K562 (cell line): ENCODE measurements at regions not wholly inside any gene's neighbourhood (a gene's known extent, or its start where the extent isn't known, plus 50 kb on each side); places are given as distances from the start of the nearest gene placed in this dataset.

ENCODE experiments used
- CREB1 ChIP-seq, 2 experiments: sonication (generic) in 1 of 2; formaldehyde crosslinking in 1 of 2; IDR thresholded peaks; 2 replicates each; pipeline versions ENCODE4 v1.6.1 to v1.8.0; 2012 to 2022; ENCODE audit warnings: inconsistent platforms in 1 of 2, mild to moderate bottlenecking in 1 of 2, missing genetic modification reagents in 1 of 2, moderate library complexity in 1 of 2
- MAX ChIP-seq: sonication (generic); formaldehyde crosslinking; IDR thresholded peaks from 2 replicates; pipeline ENCODE4 v1.9.0; 2022; ENCODE audit warnings: mild to moderate bottlenecking, missing genetic modification reagents
- NBN ChIP-seq: fragments of 450-650 bp; IDR thresholded peaks from 2 replicates; pipeline ENCODE4 v1.6.1; 2016; ENCODE audit warnings: low read depth, mild to moderate bottlenecking
- PATZ1 ChIP-seq: fragments of 250-450 bp; sonication (Bioruptor Pico); IDR thresholded peaks from 2 replicates; pipeline ENCODE4 v1.5.0; 2020; ENCODE audit warnings: mild to moderate bottlenecking, borderline replicate concordance
- PHB2 ChIP-seq: fragments of 450-650 bp; IDR thresholded peaks from 2 replicates; pipeline ENCODE4 v1.6.1; 2017; ENCODE audit warnings: low read depth
- RBM17 ChIP-seq: fragments of 200-400 bp; formaldehyde crosslinking; IDR thresholded peaks from 2 replicates; pipeline ENCODE4 v1.6.1; 2017; ENCODE audit warnings: low read depth, mild to moderate bottlenecking, low read length, borderline replicate concordance
- TBL1XR1 ChIP-seq, 2 experiments: IDR thresholded peaks; 2 replicates each; pipeline ENCODE4 v1.6.1; 2012; ENCODE audit warnings: improper control_type of control experiment in 2 of 2, low read length in 2 of 2, mild to moderate bottlenecking in 1 of 2
- TF ChIP-seq, protein P1 (sequence below), 3 experiments: IDR thresholded peaks in 2 of 3; conservative IDR thresholded peaks in 1 of 3; 2 replicates each; pipeline ENCODE4 v1.5.1; 2011 to 2012; ENCODE audit warnings: low read length in 3 of 3, mild to moderate bottlenecking in 3 of 3, control low read depth in 2 of 3, improper control_type of control experiment in 1 of 3, inconsistent platforms in 1 of 3, low read depth in 1 of 3, mixed read lengths in 1 of 3, moderate library complexity in 1 of 3; ENCODE audit not compliant: insufficient read depth in 2 of 3
- TF ChIP-seq, protein P2 (sequence below): sonication (generic); formaldehyde crosslinking; IDR thresholded peaks from 2 replicates; pipeline ENCODE4 v1.8.0; 2022; ENCODE audit warnings: mild to moderate bottlenecking, missing genetic modification reagents

GRCh38 chr4:114077610-114078009 lies 98.2 kb upstream of the ARSJ start:
- TF ChIP-seq, protein P1, sequence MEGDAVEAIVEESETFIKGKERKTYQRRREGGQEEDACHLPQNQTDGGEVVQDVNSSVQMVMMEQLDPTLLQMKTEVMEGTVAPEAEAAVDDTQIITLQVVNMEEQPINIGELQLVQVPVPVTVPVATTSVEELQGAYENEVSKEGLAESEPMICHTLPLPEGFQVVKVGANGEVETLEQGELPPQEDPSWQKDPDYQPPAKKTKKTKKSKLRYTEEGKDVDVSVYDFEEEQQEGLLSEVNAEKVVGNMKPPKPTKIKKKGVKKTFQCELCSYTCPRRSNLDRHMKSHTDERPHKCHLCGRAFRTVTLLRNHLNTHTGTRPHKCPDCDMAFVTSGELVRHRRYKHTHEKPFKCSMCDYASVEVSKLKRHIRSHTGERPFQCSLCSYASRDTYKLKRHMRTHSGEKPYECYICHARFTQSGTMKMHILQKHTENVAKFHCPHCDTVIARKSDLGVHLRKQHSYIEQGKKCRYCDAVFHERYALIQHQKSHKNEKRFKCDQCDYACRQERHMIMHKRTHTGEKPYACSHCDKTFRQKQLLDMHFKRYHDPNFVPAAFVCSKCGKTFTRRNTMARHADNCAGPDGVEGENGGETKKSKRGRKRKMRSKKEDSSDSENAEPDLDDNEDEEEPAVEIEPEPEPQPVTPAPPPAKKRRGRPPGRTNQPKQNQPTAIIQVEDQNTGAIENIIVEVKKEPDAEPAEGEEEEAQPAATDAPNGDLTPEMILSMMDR (IDR thresholded peaks at IDR 0.05 in 2 of 3, conservative IDR thresholded peaks at IDR 0.05 in 1 of 3; ENCODE audit: insufficient read depth in 2 of 3, low read depth in 1 of 3, low read length in 3 of 3) = no peak
- TF ChIP-seq MAX (CRISPR knock-in tag) (no peak), PHB2 (no peak), TBL1XR1 (IDR thresholded peaks at IDR 0.05; ENCODE audit: low read length in 2 of 2) (no peak), PATZ1 (CRISPR knock-in tag) (no peak), CREB1 (IDR thresholded peaks at IDR 0.05) (no peak), CREB1 (CRISPR knock-in tag; IDR thresholded peaks at IDR 0.05) (no peak), NBN (no peak), RBM17 (no peak)
- TF ChIP-seq, protein P2, sequence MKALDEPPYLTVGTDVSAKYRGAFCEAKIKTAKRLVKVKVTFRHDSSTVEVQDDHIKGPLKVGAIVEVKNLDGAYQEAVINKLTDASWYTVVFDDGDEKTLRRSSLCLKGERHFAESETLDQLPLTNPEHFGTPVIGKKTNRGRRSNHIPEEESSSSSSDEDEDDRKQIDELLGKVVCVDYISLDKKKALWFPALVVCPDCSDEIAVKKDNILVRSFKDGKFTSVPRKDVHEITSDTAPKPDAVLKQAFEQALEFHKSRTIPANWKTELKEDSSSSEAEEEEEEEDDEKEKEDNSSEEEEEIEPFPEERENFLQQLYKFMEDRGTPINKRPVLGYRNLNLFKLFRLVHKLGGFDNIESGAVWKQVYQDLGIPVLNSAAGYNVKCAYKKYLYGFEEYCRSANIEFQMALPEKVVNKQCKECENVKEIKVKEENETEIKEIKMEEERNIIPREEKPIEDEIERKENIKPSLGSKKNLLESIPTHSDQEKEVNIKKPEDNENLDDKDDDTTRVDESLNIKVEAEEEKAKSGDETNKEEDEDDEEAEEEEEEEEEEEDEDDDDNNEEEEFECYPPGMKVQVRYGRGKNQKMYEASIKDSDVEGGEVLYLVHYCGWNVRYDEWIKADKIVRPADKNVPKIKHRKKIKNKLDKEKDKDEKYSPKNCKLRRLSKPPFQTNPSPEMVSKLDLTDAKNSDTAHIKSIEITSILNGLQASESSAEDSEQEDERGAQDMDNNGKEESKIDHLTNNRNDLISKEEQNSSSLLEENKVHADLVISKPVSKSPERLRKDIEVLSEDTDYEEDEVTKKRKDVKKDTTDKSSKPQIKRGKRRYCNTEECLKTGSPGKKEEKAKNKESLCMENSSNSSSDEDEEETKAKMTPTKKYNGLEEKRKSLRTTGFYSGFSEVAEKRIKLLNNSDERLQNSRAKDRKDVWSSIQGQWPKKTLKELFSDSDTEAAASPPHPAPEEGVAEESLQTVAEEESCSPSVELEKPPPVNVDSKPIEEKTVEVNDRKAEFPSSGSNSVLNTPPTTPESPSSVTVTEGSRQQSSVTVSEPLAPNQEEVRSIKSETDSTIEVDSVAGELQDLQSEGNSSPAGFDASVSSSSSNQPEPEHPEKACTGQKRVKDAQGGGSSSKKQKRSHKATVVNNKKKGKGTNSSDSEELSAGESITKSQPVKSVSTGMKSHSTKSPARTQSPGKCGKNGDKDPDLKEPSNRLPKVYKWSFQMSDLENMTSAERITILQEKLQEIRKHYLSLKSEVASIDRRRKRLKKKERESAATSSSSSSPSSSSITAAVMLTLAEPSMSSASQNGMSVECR (CRISPR knock-in tag) = no peak
